ENCODE measurements at regions not wholly inside any gene's neighbourhood (a gene's known extent, or its start where the extent isn't known, plus 50 kb on each side); places are given as distances from the start of the nearest gene placed in this dataset.
"Not testable (repeated sequence)": the region's sequence is repeated elsewhere in the genome, so short reads cannot be mapped to it uniquely, and the experiment has no call there.

- H3K9me3 Mint-ChIP-seq; H3K36me3 Mint-ChIP-seq; H3K4me1 Mint-ChIP-seq; H3K4me3 Mint-ChIP-seq; H3K27me3 Mint-ChIP-seq; DNase-seq; POLR2A ChIA-PET; H3K27ac Mint-ChIP-seq; ATAC-seq (ENCODE audit: low read depth): not testable (repeated sequence)
These were observed 108.0 kb upstream of the FHL2 start for GRCh38 chr2:105506860-105507259.

GRCh38 chr2:105504459-105504858 lies 105.6 kb upstream of the FHL2 start:
- peaks cover 3% of the 10 kb centered on the region for H3K36me3 Mint-ChIP-seq
- H3K4me3 Mint-ChIP-seq, result no peak overlapping the region
- peaks cover 9% of the 10 kb centered on the region for H3K9me3 Mint-ChIP-seq
- ATAC-seq (ENCODE audit: low read depth), result no peak
- no peak for DNase-seq
- no peaks in the 10 kb centered on the region for H3K4me1 Mint-ChIP-seq
- H3K27ac Mint-ChIP-seq, result no peak overlapping the region
- peaks cover 1% of the 10 kb centered on the region for H3K27me3 Mint-ChIP-seq
- POLR2A ChIA-PET, result no interaction called here

- H3K4me3 Mint-ChIP-seq, result no peak overlapping the region
- H3K27me3 Mint-ChIP-seq, result peaks cover 1% of the 10 kb centered on the region
- no peak overlapping the region for H3K27ac Mint-ChIP-seq
- POLR2A ChIA-PET, result no interaction called here
- H3K9me3 Mint-ChIP-seq, result peaks cover 9% of the 10 kb centered on the region
- H3K4me1 Mint-ChIP-seq, result no peaks in the 10 kb centered on the region
- peaks cover 3% of the 10 kb centered on the region for H3K36me3 Mint-ChIP-seq
- no peak for ATAC-seq (ENCODE audit: low read depth)
- no peak for DNase-seq
These were observed 103.9 kb upstream of the FHL2 start for GRCh38 chr2:105502625-105503334.

- POLR2A ChIA-PET, result no interaction called here
These were observed 99.5 kb upstream of the FHL2 start for GRCh38 chr2:105498281-105498846.

GRCh38 chr2:105497094-105497493 lies 98.2 kb upstream of the FHL2 start:
- POLR2A ChIA-PET, result interaction anchor here (0.7 kb wide), 1 partner anchor 93 kb away, joined by 3 read pairs; no protein-coding TSS in a partner anchor
- H3K4me1 Mint-ChIP-seq, result no peaks in the 10 kb centered on the region
- DNase-seq, result no peak
- no peak overlapping the region for H3K27ac Mint-ChIP-seq
- H3K27me3 Mint-ChIP-seq, result peaks cover 5% of the 10 kb centered on the region
- H3K9me3 Mint-ChIP-seq, result peaks cover 7% of the 10 kb centered on the region
- H3K36me3 Mint-ChIP-seq, result peaks cover 3% of the 10 kb centered on the region
- ATAC-seq (ENCODE audit: low read depth), result no peak
- no peak overlapping the region for H3K4me3 Mint-ChIP-seq

More at GRCh38 chr2:105498281-105498846, 99.5 kb upstream of the FHL2 start:
- H3K4me1 Mint-ChIP-seq, result no peaks in the 10 kb centered on the region
- H3K27me3 Mint-ChIP-seq, result peaks cover 5% of the 10 kb centered on the region
- H3K4me3 Mint-ChIP-seq, result no peak overlapping the region
- peaks cover 7% of the 10 kb centered on the region for H3K9me3 Mint-ChIP-seq
- H3K27ac Mint-ChIP-seq, result no peak overlapping the region
- H3K36me3 Mint-ChIP-seq, result peaks cover 3% of the 10 kb centered on the region
- DNase-seq (no peak), ATAC-seq (ENCODE audit: low read depth) (no peak)

- Mint-ChIP-seq H3K27ac (no peak overlapping the region), H3K9me3 (peaks cover 4% of the 10 kb centered on the region), H3K4me3 (no peak overlapping the region), H3K27me3 (peaks cover 11% of the 10 kb centered on the region), H3K36me3 (peaks cover 3% of the 10 kb centered on the region), H3K4me1 (no peaks in the 10 kb centered on the region)
- no peak for ATAC-seq (ENCODE audit: low read depth)
- POLR2A ChIA-PET, result no interaction called here
- DNase-seq, result no peak
These were observed 97.4 kb upstream of the FHL2 start for GRCh38 chr2:105496271-105496670.

- Mint-ChIP-seq H3K27me3 (peaks cover 17% of the 10 kb centered on the region), H3K36me3 (no peaks in the 10 kb centered on the region), H3K4me1 (no peaks in the 10 kb centered on the region), H3K27ac (no peak overlapping the region), H3K4me3 (no peak overlapping the region), H3K9me3 (no peaks in the 10 kb centered on the region)
- POLR2A ChIA-PET, result no interaction called here
- DNase-seq (no peak), ATAC-seq (ENCODE audit: low read depth) (no peak)
These were observed 96.0 kb upstream of the FHL2 start for GRCh38 chr2:105494683-105495425.

GRCh38 chr2:105490956-105491355 lies 92.1 kb upstream of the FHL2 start:
- Mint-ChIP-seq H3K9me3 (no peaks in the 10 kb centered on the region), H3K4me1 (no peaks in the 10 kb centered on the region), H3K27ac (no peak overlapping the region), H3K4me3 (no peak overlapping the region), H3K36me3 (no peaks in the 10 kb centered on the region), H3K27me3 (peaks cover 17% of the 10 kb centered on the region)
- POLR2A ChIA-PET, result no interaction called here
- no peak for ATAC-seq (ENCODE audit: low read depth)
- DNase-seq, result no peak

- POLR2A ChIA-PET, result no interaction called here
- no peaks in the 10 kb centered on the region for H3K36me3 Mint-ChIP-seq
These were observed 91.4 kb upstream of the FHL2 start for GRCh38 chr2:105490204-105490603.

GRCh38 chr2:105489168-105489878 lies 90.5 kb upstream of the FHL2 start:
- DNase-seq (no peak), ATAC-seq (ENCODE audit: low read depth) (no peak)
- H3K27me3 Mint-ChIP-seq, result peaks cover 17% of the 10 kb centered on the region
- H3K36me3 Mint-ChIP-seq, result no peaks in the 10 kb centered on the region
- no peak overlapping the region for H3K4me3 Mint-ChIP-seq
- no peaks in the 10 kb centered on the region for H3K4me1 Mint-ChIP-seq
- no peaks in the 10 kb centered on the region for H3K9me3 Mint-ChIP-seq
- no peak overlapping the region for H3K27ac Mint-ChIP-seq
- POLR2A ChIA-PET, result no interaction called here

More at GRCh38 chr2:105490204-105490603, 91.4 kb upstream of the FHL2 start:
- no peak overlapping the region for H3K4me3 Mint-ChIP-seq
- DNase-seq, result no peak
- no peak overlapping the region for H3K27ac Mint-ChIP-seq
- no peak for ATAC-seq (ENCODE audit: low read depth)
- peaks cover 17% of the 10 kb centered on the region for H3K27me3 Mint-ChIP-seq
- no peaks in the 10 kb centered on the region for H3K9me3 Mint-ChIP-seq
- H3K4me1 Mint-ChIP-seq, result no peaks in the 10 kb centered on the region

- no peaks in the 10 kb centered on the region for H3K9me3 Mint-ChIP-seq
- no peak for ATAC-seq (ENCODE audit: low read depth)
- H3K4me1 Mint-ChIP-seq, result no peaks in the 10 kb centered on the region
- H3K36me3 Mint-ChIP-seq, result no peaks in the 10 kb centered on the region
- H3K27ac Mint-ChIP-seq, result no peak overlapping the region
- POLR2A ChIA-PET, result no interaction called here
- H3K27me3 Mint-ChIP-seq, result peaks cover 15% of the 10 kb centered on the region
- H3K4me3 Mint-ChIP-seq, result no peak overlapping the region
- DNase-seq, result no peak
These were observed 89.4 kb upstream of the FHL2 start for GRCh38 chr2:105488285-105488684.

GRCh38 chr2:105487142-105488069 lies 88.6 kb upstream of the FHL2 start:
- Mint-ChIP-seq H3K4me3 (no peak overlapping the region), H3K27ac (no peak overlapping the region), H3K4me1 (no peaks in the 10 kb centered on the region), H3K36me3 (no peaks in the 10 kb centered on the region), H3K9me3 (no peaks in the 10 kb centered on the region), H3K27me3 (peaks cover 15% of the 10 kb centered on the region)
- ATAC-seq (ENCODE audit: low read depth) (no peak), DNase-seq (no peak)
- POLR2A ChIA-PET, result no interaction called here

GRCh38 chr2:105486762-105487141 lies 87.9 kb upstream of the FHL2 start:
- DNase-seq, result no peak
- no peak overlapping the region for H3K4me3 Mint-ChIP-seq
- no peak for ATAC-seq (ENCODE audit: low read depth)
- POLR2A ChIA-PET, result no interaction called here
- no peaks in the 10 kb centered on the region for H3K4me1 Mint-ChIP-seq
- H3K27me3 Mint-ChIP-seq, result peaks cover 14% of the 10 kb centered on the region
- no peaks in the 10 kb centered on the region for H3K9me3 Mint-ChIP-seq
- no peaks in the 10 kb centered on the region for H3K36me3 Mint-ChIP-seq
- H3K27ac Mint-ChIP-seq, result no peak overlapping the region
